ENCODE measurements at regions not wholly inside any gene's neighbourhood (a gene's known extent, or its start where the extent isn't known, plus 50 kb on each side); places are given as distances from the start of the nearest gene placed in this dataset.

- TF ChIP-seq ZNF274 (IDR thresholded peaks at IDR 0.05; ENCODE audit: low read depth, low read length): no peak
- TF ChIP-seq YY1 (IDR thresholded peaks at IDR 0.05; ENCODE audit: insufficient read depth, insufficient read length): no peak
- no peak for TF ChIP-seq SUZ12 (IDR thresholded peaks at IDR 0.05; ENCODE audit: extremely low read depth, insufficient read depth, insufficient read length)
Observed at GRCh38 chr6:2516059-2516458, 234.7 kb downstream of the MYLK4 start.

Measured in NT2/D1 (cell line).